ENCODE measurements at regions not wholly inside any gene's neighbourhood (a gene's known extent, or its start where the extent isn't known, plus 50 kb on each side); places are given as distances from the start of the nearest gene placed in this dataset.

DNA sequence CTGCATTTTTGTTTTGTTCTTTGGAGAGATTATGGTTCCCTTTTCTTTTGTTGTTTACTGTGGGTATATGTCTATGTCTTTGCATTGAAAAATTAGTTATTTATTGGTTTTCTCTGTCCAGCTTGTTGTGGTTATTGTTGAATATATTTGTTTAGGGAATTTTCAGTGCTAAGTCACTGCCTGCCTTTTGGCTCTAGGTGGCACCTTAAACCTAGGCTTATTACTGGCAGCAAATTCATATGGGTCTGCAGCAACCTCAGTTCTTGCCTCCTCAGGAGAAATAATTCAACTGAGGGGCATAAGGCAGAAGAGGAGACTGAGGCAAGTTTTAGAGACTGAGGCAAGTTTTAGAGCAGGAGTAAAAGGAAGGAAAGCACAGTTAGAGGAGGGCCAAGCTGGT is 1157.3 kb upstream of the AGA start:
- TF ChIP-seq CTCF (IDR thresholded peaks at IDR 0.05; ENCODE audit: insufficient read depth, low read depth, low read length) (peak; percentile 18), EZH2 (IDR thresholded peaks at IDR 0.05; ENCODE audit: insufficient read depth, low read length) (no peak)
